K562 (cell line): ENCODE measurements at regions not wholly inside any gene's neighbourhood (a gene's known extent, or its start where the extent isn't known, plus 50 kb on each side); places are given as distances from the start of the nearest gene placed in this dataset.

ENCODE experiments used
- ATAC-seq: fragments of 200-7000 bp; cut with Tn5 transposase; 3 replicates; pipeline ENCODE4 v1.9.1; 2020; ENCODE audit warnings: moderate library complexity
- BruUV-seq: library from RNA; stranded (reverse); fragments of 400-500 nt; replicated peaks from 2 replicates; lab custom pipeline; 2021; lab: Mats Ljungman, UMichigan
- CTCF ChIA-PET: fragments of 300-600 bp; formaldehyde crosslinking; extraction: SDS; loops from one replicate; lab custom pipeline; 2021; ENCODE audit warnings: low intra/inter-chr PET ratio; lab: Yijun Ruan, JAX
- POLR2A ChIA-PET: fragments of 300-600, 350-650 bp; sonication (Branson Sonifier 250); formaldehyde crosslinking; extraction: SDS; loops from one replicate; lab custom pipeline; 2021; ENCODE audit warnings: antibody characterized with exemption, inconsistent platforms; lab: Yijun Ruan, JAX
- DNase-seq, 4 experiments: peaks; one replicate each; pipeline versions ENCODE4 v3.0.0 to v3.0.0-alpha.2; 2011 to 2018; ENCODE audit warnings: low spot score in 3 of 4, mixed read lengths in 3 of 4; ENCODE audit errors: extremely low read depth in 1 of 4
- FAIRE-seq: peaks from 2 replicates; lab custom pipeline; 2011; peaks lifted over from hg19 to GRCh38; lab: Jason Lieb, UNC
- H2AFZ ChIP-seq: 2 replicates; pipeline ENCODE4 v1.6.0; 2011; ENCODE audit warnings: low read depth, low read length, control low read depth, inconsistent platforms
- H3K27ac ChIP-seq: fragments of 200-600 bp; 3 replicates; pipeline ENCODE4 v1.8.0; 2011; ENCODE audit warnings: low read depth, mild to moderate bottlenecking, control low read depth, inconsistent platforms, low read length, moderate library complexity, mixed read lengths; ENCODE audit errors: extremely low read depth
- H3K27me3 ChIP-seq, 2 experiments: fragments of 300-600 bp in 1 of 2; 2 replicates in 1 of 2; 3 replicates in 1 of 2; pipeline versions ENCODE4 v1.6.0 to v1.8.0; 2011; ENCODE audit warnings: inconsistent platforms in 2 of 2, low read length in 2 of 2, mild to moderate bottlenecking in 1 of 2, mixed read lengths in 1 of 2, moderate library complexity in 1 of 2; ENCODE audit not compliant: control insufficient read depth in 2 of 2, insufficient read depth in 2 of 2
- H3K36me3 ChIP-seq: fragments of 300-600 bp; 3 replicates; pipeline ENCODE4 v1.8.0; 2011; ENCODE audit warnings: mild to moderate bottlenecking, low read length, inconsistent platforms; ENCODE audit not compliant: control insufficient read depth, insufficient read depth
- H3K4me1 ChIP-seq, 2 experiments: fragments of 200-600 bp in 1 of 2; replicated peaks in 1 of 2; 2 replicates in 1 of 2; 3 replicates in 1 of 2; pipeline versions ENCODE4 v1.5.1 to v1.8.0; 2011; ENCODE audit warnings: inconsistent platforms in 2 of 2, low read length in 2 of 2, mild to moderate bottlenecking in 1 of 2, mixed read lengths in 1 of 2, moderate library complexity in 1 of 2; ENCODE audit not compliant: control insufficient read depth in 2 of 2, insufficient read depth in 2 of 2
- H3K4me2 ChIP-seq: 2 replicates; pipeline ENCODE4 v1.6.1; 2011; ENCODE audit warnings: low read length, control low read depth, inconsistent platforms, mixed read lengths; ENCODE audit not compliant: insufficient read depth
- H3K4me3 ChIP-seq: fragments of 200-600 bp; sonication (generic), shearing (Covaris generic); 2 replicates; pipeline ENCODE4 v1.5.1; 2016; ENCODE audit warnings: control low read depth, inconsistent platforms
- H3K79me2 ChIP-seq: fragments of 200-600 bp; 3 replicates; pipeline ENCODE4 v1.8.0; 2011; ENCODE audit warnings: low read length, inconsistent platforms; ENCODE audit not compliant: control insufficient read depth, insufficient read depth
- H3K9ac ChIP-seq, 2 experiments: 2 replicates each; pipeline versions ENCODE4 v1.6.0 to v1.6.1; 2011; ENCODE audit warnings: low read depth in 2 of 2, low read length in 2 of 2, control low read depth in 1 of 2, inconsistent platforms in 1 of 2, mild to moderate bottlenecking in 1 of 2, mixed read lengths in 1 of 2; ENCODE audit not compliant: insufficient read depth in 1 of 2
- H3K9me1 ChIP-seq: one replicate; pipeline ENCODE4 v1.6.0; 2011; ENCODE audit warnings: inconsistent platforms, mild to moderate bottlenecking, low read length, moderate library complexity; ENCODE audit not compliant: control insufficient read depth, insufficient read depth
- H3K9me3 ChIP-seq: replicated peaks from 2 replicates; pipeline ENCODE4 v1.5.1; 2011; ENCODE audit warnings: low read depth, low read length, inconsistent platforms; ENCODE audit not compliant: control insufficient read depth, insufficient read depth
- H4K20me1 ChIP-seq: replicated peaks from 2 replicates; pipeline ENCODE4 v1.6.1; 2011; ENCODE audit warnings: low read length, inconsistent platforms, mixed read lengths; ENCODE audit not compliant: control insufficient read depth, insufficient read depth
- CTBP1 ChIP-seq: fragments of 450-650 bp; IDR thresholded peaks from 2 replicates; pipeline ENCODE4 v1.6.1; 2016; ENCODE audit warnings: borderline replicate concordance
- CXXC5 ChIP-seq: fragments of 250-450 bp; sonication (Bioruptor Pico); IDR thresholded peaks from 2 replicates; pipeline ENCODE4 v1.8.0; 2022; ENCODE audit warnings: inconsistent platforms, mild to moderate bottlenecking, moderate library complexity
- GATAD2B ChIP-seq: fragments of 450-650 bp; IDR thresholded peaks from 2 replicates; pipeline ENCODE4 v1.6.1; 2017; ENCODE audit warnings: mild to moderate bottlenecking, borderline replicate concordance
- HMG20A ChIP-seq: fragments of 450-650 bp; formaldehyde crosslinking; conservative IDR thresholded peaks from 2 replicates; pipeline ENCODE4 v1.4.0; 2020; ENCODE audit warnings: mild to moderate bottlenecking, mixed read lengths
- NFRKB ChIP-seq: fragments of 450-650 bp; IDR thresholded peaks from 2 replicates; pipeline ENCODE4 v1.6.1; 2016; ENCODE audit warnings: low read depth
- NFXL1 ChIP-seq: fragments of 450-650 bp; formaldehyde crosslinking; IDR thresholded peaks from 2 replicates; pipeline ENCODE4 v1.4.0; 2021; ENCODE audit warnings: mild to moderate bottlenecking
- SMARCE1 ChIP-seq: fragments of 450-650 bp; IDR thresholded peaks from 2 replicates; pipeline ENCODE4 v1.7.1; 2016; ENCODE audit warnings: mild to moderate bottlenecking
- SP2 ChIP-seq: IDR thresholded peaks from 2 replicates; pipeline ENCODE4 v1.6.1; 2011; ENCODE audit warnings: mild to moderate bottlenecking, low read depth, low read length, moderate library complexity; ENCODE audit not compliant: poor library complexity, severe bottlenecking; ENCODE audit errors: extremely low read depth
- XRCC3 ChIP-seq: fragments of 450-650 bp; IDR thresholded peaks from 2 replicates; pipeline ENCODE4 v1.6.1; 2017; ENCODE audit warnings: mild to moderate bottlenecking, moderate library complexity
- WGBS: fragments of 100-300 bp; shearing (Covaris generic); methylation state at CpG from one replicate; pipeline ENCODE4 v1.1.6; 2016; ENCODE audit warnings: low coverage, mixed read lengths; ENCODE audit not compliant: insufficient coverage; ENCODE audit errors: missing lambda C conversion rate; 5-methylcytosine and 5-hydroxymethylcytosine counted together
- in situ Hi-C: fragments of 300-500 bp; cut with MboI; formaldehyde crosslinking; loops from 4 replicates; pipeline ENCODE4 v1.15.0; 2018; ENCODE audit warnings: inconsistent platforms, mixed read lengths
- intact Hi-C: fragments of 100-400 bp; cut with micrococcal nuclease; formaldehyde crosslinking; loops from 2 replicates; pipeline ENCODE4 v1.14.2; 2022
- TF ChIP-seq, protein P1 (sequence below): IDR thresholded peaks from 2 replicates; pipeline ENCODE4 v1.6.1; 2012; ENCODE audit warnings: low read depth, low read length, improper control_type of control experiment, borderline replicate concordance

GRCh38 chr10:61188101-61188500, 244.1 kb upstream of the RHOBTB1 start:
- in situ Hi-C loops, result no loop called here
- CTCF ChIA-PET, result no interaction called here

GRCh38 chr10:61187601-61188000, 243.6 kb upstream of the RHOBTB1 start:
- H3K4me3 ChIP-seq, result no peak overlapping the region
- H3K9me3 ChIP-seq, result no peaks in the 10 kb centered on the region
- H3K4me1 ChIP-seq, result no peaks in the 10 kb centered on the region
- peaks cover 0 to 4% of the 10 kb centered on the region in 2 experiments; a peak in 1 of 5 replicates for H3K27me3 ChIP-seq
- no peak overlapping the region for H2AFZ ChIP-seq
- TF ChIP-seq, protein P1, sequence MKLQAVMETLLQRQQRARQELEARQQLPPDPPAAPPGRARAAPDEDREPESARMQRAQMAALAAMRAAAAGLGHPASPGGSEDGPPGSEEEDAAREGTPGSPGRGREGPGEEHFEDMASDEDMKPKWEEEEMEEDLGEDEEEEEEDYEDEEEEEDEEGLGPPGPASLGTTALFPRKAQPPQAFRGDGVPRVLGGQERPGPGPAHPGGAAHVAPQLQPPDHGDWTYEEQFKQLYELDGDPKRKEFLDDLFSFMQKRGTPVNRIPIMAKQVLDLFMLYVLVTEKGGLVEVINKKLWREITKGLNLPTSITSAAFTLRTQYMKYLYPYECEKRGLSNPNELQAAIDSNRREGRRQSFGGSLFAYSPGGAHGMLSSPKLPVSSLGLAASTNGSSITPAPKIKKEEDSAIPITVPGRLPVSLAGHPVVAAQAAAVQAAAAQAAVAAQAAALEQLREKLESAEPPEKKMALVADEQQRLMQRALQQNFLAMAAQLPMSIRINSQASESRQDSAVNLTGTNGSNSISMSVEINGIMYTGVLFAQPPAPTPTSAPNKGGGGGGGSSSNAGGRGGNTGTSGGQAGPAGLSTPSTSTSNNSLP, result no peak
- no peak for TF ChIP-seq GATAD2B
- TF ChIP-seq XRCC3, result no peak
- no peak for TF ChIP-seq CTBP1
- no peak for TF ChIP-seq SMARCE1
- TF ChIP-seq CXXC5, result no peak
- TF ChIP-seq NFXL1, result no peak
- TF ChIP-seq NFRKB, result no peak
- TF ChIP-seq HMG20A (CRISPR knock-in tag), result no peak
- FAIRE-seq, result no peak
- POLR2A ChIA-PET, result no interaction called here
- H4K20me1 ChIP-seq, result no peaks in the 10 kb centered on the region
- no peak overlapping the region for H3K27ac ChIP-seq
- intact Hi-C loops, result no loop called here
- H3K9me1 ChIP-seq, result no peaks in the 10 kb centered on the region
- no peaks in the 10 kb centered on the region for H3K79me2 ChIP-seq
- no peak for ATAC-seq
- H3K9ac ChIP-seq, result no peak overlapping the region
- no peak for DNase-seq
- H3K36me3 ChIP-seq, result no peaks in the 10 kb centered on the region
- 0% methylated on average over 1 of the region's 1 CpG for WGBS
- no TSS peak for BruUV-seq
- in situ Hi-C loops, result no loop called here
- CTCF ChIA-PET, result no interaction called here
- H3K4me2 ChIP-seq, result no peak overlapping the region

More at GRCh38 chr10:61188101-61188500, 244.1 kb upstream of the RHOBTB1 start:
- Histone ChIP-seq H3K9me3 (no peaks in the 10 kb centered on the region), H3K4me2 (no peak overlapping the region), H3K9ac (no peak overlapping the region), H3K4me3 (no peak overlapping the region), H2AFZ (no peak overlapping the region), H3K27me3 (peaks cover 0 to 4% of the 10 kb centered on the region in 2 experiments; a peak in 1 of 5 replicates), H4K20me1 (no peaks in the 10 kb centered on the region), H3K4me1 (no peaks in the 10 kb centered on the region), H3K27ac (no peak overlapping the region), H3K79me2 (no peaks in the 10 kb centered on the region), H3K36me3 (no peaks in the 10 kb centered on the region), H3K9me1 (no peaks in the 10 kb centered on the region)
- DNase-seq (no peak), FAIRE-seq (no peak), ATAC-seq (no peak)
- POLR2A ChIA-PET, result no interaction called here
- BruUV-seq, result no TSS peak
- TF ChIP-seq SP2, result no peak
- intact Hi-C loops, result no loop called here
